ENCODE measurements at regions not wholly inside any gene's neighbourhood (a gene's known extent, or its start where the extent isn't known, plus 50 kb on each side); places are given as distances from the start of the nearest gene placed in this dataset.

DNA sequence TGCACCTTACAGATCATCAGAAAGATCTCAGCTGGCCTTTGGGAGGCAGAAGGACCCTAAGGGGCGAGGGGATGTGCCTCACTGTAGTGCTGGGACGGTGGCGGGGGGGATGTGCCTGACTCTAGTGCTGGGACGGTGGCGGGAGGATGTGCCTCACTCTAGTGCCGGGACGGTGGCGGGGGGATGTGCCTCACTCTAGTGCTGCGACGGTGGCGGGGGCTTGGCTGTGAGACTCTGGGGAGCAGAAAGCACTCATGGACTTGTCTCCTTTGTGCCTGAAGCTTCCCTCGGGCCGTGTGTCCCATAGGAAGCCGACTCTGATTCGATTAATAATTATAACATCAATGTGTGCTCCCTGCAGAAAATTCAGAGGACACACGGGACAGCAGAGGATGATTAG lies 126.6 kb downstream of the ZNF664 start:
- Mint-ChIP-seq H3K36me3 (ENCODE audit: insufficient read depth) (no peaks in the 10 kb centered on the region), H3K9me3 (no peaks in the 10 kb centered on the region), H3K27me3 (peaks cover 19 to 38% of the 10 kb centered on the region in 2 donors), H3K4me1 (ENCODE audit: low read depth in 2 of 2) (no peaks in the 10 kb centered on the region), H3K27ac (no peak overlapping the region), H3K4me3 (no peak overlapping the region)
- DNase-seq (no peak), ATAC-seq (replicated peaks) (no peak)

DNA sequence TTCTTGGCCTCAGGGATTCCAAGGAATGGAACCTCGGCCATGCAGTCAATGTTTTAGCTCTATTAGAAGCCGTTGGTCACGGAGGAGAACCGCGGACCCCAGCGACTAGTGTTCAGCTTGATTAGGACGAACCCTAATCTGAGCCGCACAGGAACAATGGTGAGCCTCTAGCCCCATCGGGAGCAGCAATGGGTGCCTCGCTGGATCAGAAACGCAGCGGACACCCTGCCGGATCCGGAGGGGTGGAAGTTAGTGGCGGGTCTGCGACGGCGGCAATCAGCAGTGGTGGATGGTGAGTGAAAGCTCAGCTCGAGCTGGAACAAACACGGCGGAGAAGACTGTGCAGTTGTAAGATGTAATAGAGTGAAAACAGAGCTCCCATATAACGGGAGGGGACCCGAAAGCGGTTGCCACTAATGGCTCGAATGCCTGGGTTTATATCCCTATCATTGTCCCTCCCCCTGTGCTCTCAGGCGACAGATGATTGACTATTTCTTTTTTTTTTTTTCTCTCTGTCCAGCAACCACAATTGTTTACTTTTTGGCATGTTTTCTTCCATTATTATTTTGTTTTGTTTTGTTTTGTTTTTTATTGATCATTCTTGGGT lies 127.7 kb downstream of the ZNF664 start:
- Mint-ChIP-seq H3K9me3 (no peaks in the 10 kb centered on the region), H3K4me1 (ENCODE audit: low read depth in 2 of 2) (no peaks in the 10 kb centered on the region), H3K4me3 (no peak overlapping the region), H3K27ac (no peak overlapping the region), H3K36me3 (ENCODE audit: insufficient read depth) (no peaks in the 10 kb centered on the region), H3K27me3 (peaks cover 19 to 47% of the 10 kb centered on the region in 2 donors)
- DNase-seq (no peak), ATAC-seq (replicated peaks) (no peak)

DNA sequence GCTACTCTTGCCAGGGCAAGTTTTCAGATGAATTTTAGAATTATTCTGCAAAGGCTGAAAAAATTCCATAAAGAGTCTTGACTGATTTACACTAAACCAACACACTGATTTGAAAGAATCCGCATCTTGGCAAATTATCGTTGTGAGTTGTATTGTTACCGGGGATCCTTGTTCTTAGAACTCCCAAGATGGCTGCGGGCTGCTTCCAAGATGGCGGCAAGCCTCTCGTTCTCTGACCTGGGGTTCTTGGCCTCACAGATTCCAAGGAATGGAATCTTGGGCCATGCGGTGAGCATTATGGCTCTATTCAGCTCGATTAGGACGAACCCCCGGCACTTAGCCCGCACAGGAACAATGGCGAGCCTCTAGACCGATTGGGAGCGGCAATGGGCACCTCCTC lies 132.5 kb downstream of the ZNF664 start:
- no peak for DNase-seq
- Mint-ChIP-seq H3K4me3 (no peak overlapping the region), H3K27me3 (peaks cover 0 to 31% of the 10 kb centered on the region in 2 donors), H3K27ac (no peak overlapping the region), H3K9me3 (no peaks in the 10 kb centered on the region), H3K36me3 (ENCODE audit: insufficient read depth) (no peaks in the 10 kb centered on the region), H3K4me1 (ENCODE audit: low read depth in 2 of 2) (peaks cover 0 to 4% of the 10 kb centered on the region in 2 donors)
- ATAC-seq (replicated peaks) = no peak

DNA sequence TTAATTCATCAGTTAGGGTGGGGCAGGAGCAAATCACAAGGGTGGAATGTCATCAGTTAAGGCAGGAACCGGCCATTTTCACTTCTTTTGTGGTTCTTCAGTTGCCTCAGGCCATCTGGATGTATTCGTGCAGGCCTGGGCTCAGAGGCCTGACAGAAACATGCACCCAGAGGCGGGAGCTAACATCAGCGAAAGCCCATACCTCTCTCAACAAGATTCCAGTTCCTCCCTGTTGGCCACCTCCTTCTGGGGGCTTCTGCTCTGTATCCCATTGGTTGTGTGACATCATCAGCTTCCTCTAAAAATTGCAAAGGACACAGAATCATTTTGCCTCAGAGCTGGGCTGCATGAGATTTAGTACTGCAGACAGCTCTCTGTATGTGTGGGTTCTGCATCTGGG lies 134.3 kb downstream of the ZNF664 start:
- ATAC-seq (replicated peaks) (no peak), DNase-seq (no peak)
- Mint-ChIP-seq H3K4me3 (no peak overlapping the region), H3K27ac (no peak overlapping the region), H3K9me3 (no peaks in the 10 kb centered on the region), H3K4me1 (ENCODE audit: low read depth in 2 of 2) (peaks cover 0 to 4% of the 10 kb centered on the region in 2 donors), H3K27me3 (peaks cover 0 to 22% of the 10 kb centered on the region in 2 donors), H3K36me3 (ENCODE audit: insufficient read depth) (no peaks in the 10 kb centered on the region)

DNA sequence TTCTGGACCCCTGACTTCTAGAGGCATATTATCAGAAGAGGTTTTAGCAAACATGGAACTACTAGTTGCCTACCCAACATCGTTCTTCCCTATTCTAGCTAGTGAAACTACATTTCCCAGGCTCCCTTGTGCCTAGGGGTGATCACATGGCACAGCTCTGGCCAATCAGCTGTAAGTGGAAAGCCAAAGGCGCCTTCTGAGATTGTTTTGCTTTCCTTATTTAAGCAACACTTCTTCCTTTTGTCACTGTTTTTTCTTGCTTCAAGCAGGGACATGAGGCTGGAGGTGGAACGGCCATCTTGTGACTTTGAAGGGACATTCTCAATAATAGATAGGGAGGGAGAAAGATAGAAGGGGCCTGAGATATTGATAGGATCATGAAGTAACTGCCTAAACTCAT lies 136.7 kb downstream of the ZNF664 start:
- ATAC-seq (replicated peaks) (no peak), DNase-seq (no peak)
- Mint-ChIP-seq H3K36me3 (ENCODE audit: insufficient read depth) (peaks cover 4% of the 10 kb centered on the region), H3K9me3 (no peaks in the 10 kb centered on the region), H3K4me1 (ENCODE audit: low read depth in 2 of 2) (peaks cover 0 to 4% of the 10 kb centered on the region in 2 donors), H3K27ac (no peak overlapping the region), H3K4me3 (no peak overlapping the region), H3K27me3 (peaks cover under 1 to 23% of the 10 kb centered on the region in 2 donors)

DNA sequence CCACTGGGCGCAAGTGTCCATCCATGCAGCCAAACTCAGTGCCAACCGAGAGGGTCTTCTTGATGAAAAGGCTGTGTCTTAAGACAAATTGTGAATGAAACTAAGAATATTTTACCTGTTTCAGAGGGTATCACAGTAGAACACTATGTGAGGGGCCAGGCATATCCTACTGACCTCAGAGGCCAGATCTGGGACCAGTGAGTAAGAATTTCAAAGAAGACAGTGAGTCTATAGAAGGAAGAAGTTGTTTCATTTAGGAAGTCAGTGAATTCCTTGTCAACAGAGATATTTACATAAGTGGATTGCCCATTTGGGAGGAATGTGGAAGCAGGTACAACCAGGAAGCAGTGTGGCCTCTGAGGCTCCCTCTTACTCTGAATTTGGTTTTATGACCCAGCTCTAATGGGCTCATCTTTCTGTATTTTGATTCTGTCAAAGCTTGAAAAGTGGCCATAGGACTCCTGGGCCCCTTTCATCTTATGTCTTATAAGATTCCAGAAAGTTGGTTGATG lies 137.4 kb downstream of the ZNF664 start:
- Mint-ChIP-seq H3K4me1 (ENCODE audit: low read depth in 2 of 2) (peaks cover 0 to 4% of the 10 kb centered on the region in 2 donors), H3K27me3 (peaks cover 7 to 23% of the 10 kb centered on the region in 2 donors), H3K27ac (no peak overlapping the region), H3K36me3 (ENCODE audit: insufficient read depth) (peaks cover 4% of the 10 kb centered on the region), H3K4me3 (no peak overlapping the region), H3K9me3 (no peaks in the 10 kb centered on the region)
- ATAC-seq (replicated peaks) (no peak), DNase-seq (no peak)

DNA sequence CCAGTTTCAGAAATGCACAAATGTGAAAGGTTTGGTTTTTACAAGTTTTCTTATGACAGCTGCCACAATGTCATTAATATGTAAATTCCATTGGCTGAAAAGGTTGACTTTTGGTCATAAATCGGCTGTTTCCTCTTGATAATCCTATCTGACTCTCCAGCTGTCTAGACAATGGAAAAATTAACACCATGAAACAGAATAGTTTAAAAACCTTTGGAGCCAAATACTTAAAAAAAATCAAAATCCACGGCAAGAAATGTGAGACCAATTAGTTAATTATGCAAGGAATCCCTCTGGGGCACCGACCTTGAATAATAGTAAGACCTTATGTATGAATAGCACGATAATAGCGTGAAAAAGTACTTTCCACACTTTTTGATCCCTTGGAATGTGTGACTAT lies 138.0 kb downstream of the ZNF664 start:
- H3K27me3 Mint-ChIP-seq = peaks cover 13 to 24% of the 10 kb centered on the region in 2 donors
- H3K36me3 Mint-ChIP-seq (ENCODE audit: insufficient read depth) = peaks cover 4% of the 10 kb centered on the region
- no peak overlapping the region for H3K4me3 Mint-ChIP-seq
- DNase-seq (no peak), ATAC-seq (replicated peaks) (no peak)
- peaks cover 0 to 4% of the 10 kb centered on the region in 2 donors for H3K4me1 Mint-ChIP-seq (ENCODE audit: low read depth in 2 of 2)
- no peaks in the 10 kb centered on the region for H3K9me3 Mint-ChIP-seq
- H3K27ac Mint-ChIP-seq = no peak overlapping the region

DNA sequence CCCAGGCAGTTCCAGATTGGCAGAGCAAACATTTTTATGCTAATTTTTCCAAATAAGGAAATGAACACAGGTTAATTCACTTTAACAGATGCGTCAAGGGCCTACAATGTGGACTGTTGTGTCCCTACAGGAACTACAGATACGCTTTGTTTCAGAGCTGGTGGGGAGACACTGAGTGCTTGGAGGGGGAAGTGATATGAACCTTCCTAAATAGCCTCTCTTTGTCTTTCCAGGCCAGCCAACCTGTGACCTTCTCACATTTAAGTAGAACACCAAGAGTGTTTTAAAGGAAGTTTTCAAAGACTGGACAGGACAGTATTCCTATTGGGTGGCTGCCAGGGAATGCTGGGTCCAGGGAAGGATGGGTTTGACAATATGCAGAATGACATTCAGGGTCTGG lies 141.3 kb downstream of the ZNF664 start:
- no peak for ATAC-seq (replicated peaks)
- Mint-ChIP-seq H3K9me3 (no peaks in the 10 kb centered on the region), H3K4me3 (no peak overlapping the region), H3K27me3 (peaks cover 23 to 30% of the 10 kb centered on the region in 2 donors), H3K4me1 (ENCODE audit: low read depth in 2 of 2) (peaks cover 0 to 4% of the 10 kb centered on the region in 2 donors), H3K36me3 (ENCODE audit: insufficient read depth) (peaks cover 4% of the 10 kb centered on the region), H3K27ac (no peak overlapping the region)
- no peak for DNase-seq

DNA sequence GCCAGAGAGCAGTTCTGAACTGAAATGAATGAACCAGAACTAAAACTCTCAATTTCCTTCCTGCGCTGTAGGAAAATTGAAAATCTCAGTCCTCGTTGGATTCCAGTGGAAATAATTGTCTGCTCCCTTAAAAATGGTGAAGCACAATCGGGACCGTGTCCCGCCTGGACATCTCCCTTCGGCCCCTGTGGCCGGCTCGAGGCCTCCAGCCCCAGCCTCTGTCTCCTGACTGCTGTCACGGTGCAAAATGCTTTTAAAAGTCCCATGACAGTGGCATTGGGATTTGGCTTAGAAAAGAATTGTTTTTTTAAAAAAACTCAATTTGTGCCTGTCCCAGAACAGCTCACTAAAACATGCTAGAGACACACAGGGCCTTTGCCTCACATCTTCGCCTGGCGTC lies 142.5 kb downstream of the ZNF664 start:
- DNase-seq (no peak), ATAC-seq (replicated peaks) (no peak)
- H3K27ac Mint-ChIP-seq = no peak overlapping the region
- H3K9me3 Mint-ChIP-seq = no peaks in the 10 kb centered on the region
- H3K27me3 Mint-ChIP-seq = peaks cover 23 to 30% of the 10 kb centered on the region in 2 donors
- H3K36me3 Mint-ChIP-seq (ENCODE audit: insufficient read depth) = peaks cover 4% of the 10 kb centered on the region
- H3K4me3 Mint-ChIP-seq = no peak overlapping the region
- no peaks in the 10 kb centered on the region for H3K4me1 Mint-ChIP-seq (ENCODE audit: low read depth in 2 of 2)

DNA sequence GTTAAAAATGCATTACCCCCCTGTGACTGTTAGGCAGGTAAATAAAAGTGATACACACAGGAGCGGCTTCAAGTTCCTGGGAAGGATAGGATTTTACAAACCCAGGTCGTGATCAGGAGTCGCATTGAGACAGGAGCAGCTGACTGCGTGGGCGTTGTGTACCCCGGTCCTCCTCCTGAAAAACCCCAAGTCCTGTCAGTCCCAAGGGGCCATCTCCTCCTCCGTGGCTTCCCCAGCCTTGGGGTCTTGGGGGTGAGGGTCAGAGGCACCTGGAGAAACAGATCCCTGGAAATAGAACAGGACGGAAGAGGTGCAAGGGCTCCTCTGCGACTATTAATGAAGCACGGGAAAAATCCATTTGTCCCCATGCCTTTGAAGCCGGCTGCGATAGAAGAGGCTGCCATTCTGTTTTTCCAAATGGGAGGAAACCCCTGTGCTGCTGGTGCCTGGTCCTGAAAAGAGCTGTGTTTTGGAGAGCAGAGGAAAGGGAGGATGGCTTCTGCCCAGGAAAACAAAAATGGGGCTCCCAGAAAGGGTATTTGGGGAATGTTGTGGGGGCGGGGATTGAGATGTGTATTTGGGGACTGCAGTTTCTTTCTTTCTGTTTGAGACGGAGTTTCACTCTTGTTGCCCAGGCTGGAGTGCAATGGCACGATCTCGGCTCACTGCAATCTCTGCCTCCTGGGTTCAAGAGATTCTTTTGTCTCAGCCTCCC lies 143.1 kb downstream of the ZNF664 start:
- H3K4me3 Mint-ChIP-seq = no peak overlapping the region
- DNase-seq = no peak
- H3K27me3 Mint-ChIP-seq = peaks cover 26 to 30% of the 10 kb centered on the region in 2 donors
- ATAC-seq (replicated peaks) = no peak
- no peaks in the 10 kb centered on the region for H3K9me3 Mint-ChIP-seq
- H3K36me3 Mint-ChIP-seq (ENCODE audit: insufficient read depth) = peaks cover 4% of the 10 kb centered on the region
- no peaks in the 10 kb centered on the region for H3K4me1 Mint-ChIP-seq (ENCODE audit: low read depth in 2 of 2)
- no peak overlapping the region for H3K27ac Mint-ChIP-seq

DNA sequence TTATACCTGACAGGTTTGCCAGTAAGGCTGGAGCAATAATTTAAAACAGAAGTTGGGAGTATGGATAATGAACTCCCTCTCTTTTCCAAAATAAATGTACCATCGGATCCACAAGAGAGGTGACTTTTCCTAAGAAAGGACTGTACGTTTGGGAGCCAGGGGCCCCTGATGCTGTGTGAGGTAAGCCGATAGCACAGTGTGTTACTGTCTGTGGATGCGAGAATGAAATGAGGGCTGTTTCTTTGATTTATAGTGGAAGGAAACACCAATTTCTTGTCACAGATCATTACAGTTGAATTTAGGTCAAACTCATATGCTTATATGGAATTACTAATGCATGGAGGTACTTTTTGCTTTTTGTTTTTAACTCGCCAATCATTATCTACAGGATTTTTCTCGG lies 147.7 kb downstream of the ZNF664 start:
- Mint-ChIP-seq H3K27ac (no peak overlapping the region), H3K4me1 (ENCODE audit: low read depth in 2 of 2) (no peaks in the 10 kb centered on the region), H3K36me3 (ENCODE audit: insufficient read depth) (no peaks in the 10 kb centered on the region), H3K27me3 (peaks cover 26 to 38% of the 10 kb centered on the region in 2 donors), H3K9me3 (no peaks in the 10 kb centered on the region), H3K4me3 (no peak overlapping the region)
- DNase-seq (no peak), ATAC-seq (replicated peaks) (no peak)

DNA sequence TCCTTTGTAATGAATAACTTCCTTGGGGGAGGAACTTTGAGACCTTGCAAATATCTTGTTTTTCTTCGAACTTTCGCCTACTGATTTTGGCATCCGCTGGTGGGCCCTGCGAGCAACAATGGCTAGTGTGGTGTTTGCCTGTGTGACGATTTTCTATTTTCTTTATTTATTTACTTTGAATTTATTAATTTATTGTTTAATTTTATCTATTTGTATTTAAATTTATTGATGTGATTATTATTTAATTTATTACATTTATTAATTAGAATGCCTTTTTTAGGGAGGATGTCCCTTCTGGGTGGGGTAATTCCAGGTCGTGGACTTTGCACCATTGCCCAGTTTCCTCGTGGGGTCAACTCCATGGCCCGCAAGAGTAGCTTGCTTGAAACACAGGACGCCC lies 149.7 kb downstream of the ZNF664 start:
- no peaks in the 10 kb centered on the region for H3K36me3 Mint-ChIP-seq (ENCODE audit: insufficient read depth)
- no peaks in the 10 kb centered on the region for H3K9me3 Mint-ChIP-seq
- H3K4me3 Mint-ChIP-seq = no peak overlapping the region
- no peak for DNase-seq
- no peak overlapping the region for H3K27ac Mint-ChIP-seq
- peaks cover 17 to 28% of the 10 kb centered on the region in 2 donors for H3K27me3 Mint-ChIP-seq
- ATAC-seq (replicated peaks) = no peak
- H3K4me1 Mint-ChIP-seq (ENCODE audit: low read depth in 2 of 2) = no peaks in the 10 kb centered on the region

DNA sequence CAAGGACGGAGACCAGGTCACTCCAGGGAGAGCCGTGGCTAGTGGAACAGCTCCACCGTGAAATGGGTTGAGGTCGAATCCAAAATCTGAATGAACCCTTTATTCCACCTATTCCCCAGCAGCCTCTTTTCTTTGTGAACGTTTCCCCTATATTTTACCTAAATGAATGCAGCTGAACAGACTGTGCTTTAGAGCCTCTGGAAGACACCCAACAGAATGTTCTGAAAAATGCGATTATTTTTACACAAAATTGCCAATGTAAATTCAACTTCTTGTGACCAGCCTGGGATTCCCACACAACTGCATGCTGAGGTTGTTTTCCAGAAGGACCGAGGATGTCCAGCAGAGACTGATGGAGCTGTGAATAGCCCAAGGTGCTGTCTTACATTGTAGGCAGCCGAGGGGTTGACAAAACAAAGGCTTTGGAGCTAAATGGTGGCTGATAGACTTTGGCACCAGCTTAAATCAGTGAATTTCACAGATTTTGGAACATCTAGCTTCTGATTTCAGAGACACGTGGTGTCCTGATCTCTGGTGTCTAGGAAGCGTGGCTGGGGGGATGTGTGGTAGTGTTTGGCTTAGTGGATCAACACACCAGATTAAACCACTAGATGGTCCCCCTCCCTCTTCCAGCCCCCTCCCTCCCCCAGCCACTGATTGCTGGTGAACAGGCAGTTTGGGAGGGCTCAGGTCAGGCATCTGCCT lies 150.4 kb downstream of the ZNF664 start:
- Mint-ChIP-seq H3K4me1 (ENCODE audit: low read depth in 2 of 2) (no peaks in the 10 kb centered on the region), H3K27me3 (peaks cover 15 to 30% of the 10 kb centered on the region in 2 donors), H3K9me3 (no peaks in the 10 kb centered on the region), H3K4me3 (no peak overlapping the region), H3K36me3 (ENCODE audit: insufficient read depth) (no peaks in the 10 kb centered on the region), H3K27ac (no peak overlapping the region)
- DNase-seq (no peak), ATAC-seq (replicated peaks) (no peak)

All from effector memory CD8-positive, alpha-beta T cell (primary cell).